ENCODE measurements at regions not wholly inside any gene's neighbourhood (a gene's known extent, or its start where the extent isn't known, plus 50 kb on each side); places are given as distances from the start of the nearest gene placed in this dataset.

DNA sequence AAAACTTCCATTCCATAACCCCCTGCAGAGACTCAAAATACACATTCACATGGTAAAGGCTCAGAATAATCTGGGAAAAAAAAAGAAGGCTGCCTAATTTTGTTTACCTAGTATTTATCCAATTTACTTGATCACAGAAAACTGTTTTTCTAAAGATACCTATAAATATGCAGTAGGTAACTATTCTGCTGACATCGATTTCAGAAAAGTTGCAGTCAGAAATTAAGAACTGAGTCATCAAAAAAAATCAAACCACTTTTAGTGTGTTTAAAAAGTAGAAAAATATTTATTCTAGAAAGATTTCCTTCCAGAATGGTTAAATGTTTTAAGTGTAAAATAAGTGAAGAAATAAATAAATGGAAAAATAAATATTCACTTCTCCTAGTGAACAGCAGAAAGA lies 254.5 kb upstream of the CAND1 start:
- no peak overlapping the region for H3K9ac ChIP-seq
- H3K9me3 ChIP-seq = no peaks in the 10 kb centered on the region
- no peak overlapping the region for H3K27ac ChIP-seq
- no peaks in the 10 kb centered on the region for H3K36me3 ChIP-seq
- H3K27me3 ChIP-seq = no peaks in the 10 kb centered on the region
- H3K4me1 ChIP-seq = peaks cover 34% of the 10 kb centered on the region
- H3K4me3 ChIP-seq = no peak overlapping the region
- TF ChIP-seq Cebpa-rat (IDR thresholded peaks at IDR 0.05) = no peak
- H3K4me2 ChIP-seq = no peak overlapping the region
- H4K20me1 ChIP-seq = 0 out of 2 replicates have a peak, but pooled peaks cover 5% of the 10 kb centered on the region

- Histone ChIP-seq H3K4me2 (peak overlapping the region; percentile 73), H3K4me1 (peaks cover 22% of the 10 kb centered on the region), H3K4me3 (no peak overlapping the region), H4K20me1 (0 out of 2 replicates have a peak, but pooled peaks cover 5% of the 10 kb centered on the region), H3K9ac (peak overlapping the region; percentile 47; the same call in 1 of the 2 replicates), H3K27me3 (no peaks in the 10 kb centered on the region), H3K9me3 (no peaks in the 10 kb centered on the region), H3K27ac (peak overlapping the region; percentile 70), H3K36me3 (no peaks in the 10 kb centered on the region)
- no peak for TF ChIP-seq Cebpa-rat (IDR thresholded peaks at IDR 0.05)
These were observed 251.1 kb upstream of the CAND1 start for GRCh38 chr12:67018105-67018504.

DNA sequence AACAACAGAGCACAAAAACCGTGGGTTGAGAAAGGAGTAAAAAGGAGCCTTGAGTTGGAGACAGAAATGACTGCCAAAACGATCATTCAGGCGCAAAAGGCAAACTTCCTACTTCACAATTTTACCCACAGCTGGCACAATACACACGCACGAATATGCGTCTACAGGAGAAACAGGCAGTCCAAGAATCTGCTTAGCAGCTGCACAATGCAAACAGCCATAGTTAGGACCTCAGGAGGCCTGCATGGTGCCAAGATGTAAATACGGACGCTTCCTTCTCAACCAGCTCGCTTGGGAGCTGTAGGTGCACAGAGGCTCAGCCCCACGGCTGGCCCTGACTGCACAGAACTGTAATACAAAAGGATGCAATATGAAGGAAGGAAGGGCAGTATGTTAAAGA lies 250.1 kb upstream of the CAND1 start:
- Histone ChIP-seq H3K27ac (peak overlapping the region; percentile 70), H3K36me3 (no peaks in the 10 kb centered on the region), H4K20me1 (0 out of 2 replicates have a peak, but pooled peaks cover 5% of the 10 kb centered on the region), H3K4me3 (0 out of 2 replicates have a peak overlapping the region, but pooled peaks have one; percentile 9), H3K4me1 (peaks cover 22% of the 10 kb centered on the region), H3K4me2 (peak overlapping the region; percentile 73), H3K9ac (peak overlapping the region; percentile 47), H3K27me3 (no peaks in the 10 kb centered on the region), H3K9me3 (no peaks in the 10 kb centered on the region)
- TF ChIP-seq Cebpa-rat (IDR thresholded peaks at IDR 0.05) = no peak

GRCh38 chr12:67025543-67026114 lies 243.5 kb upstream of the CAND1 start:
- no peaks in the 10 kb centered on the region for H3K9me3 ChIP-seq
- H4K20me1 ChIP-seq = peaks cover 16% of the 10 kb centered on the region; the same call in 1 of the 2 replicates
- H3K9ac ChIP-seq = no peak overlapping the region
- TF ChIP-seq Cebpa-rat (IDR thresholded peaks at IDR 0.05) = no peak
- no peaks in the 10 kb centered on the region for H3K36me3 ChIP-seq
- H3K4me2 ChIP-seq = no peak overlapping the region
- H3K4me1 ChIP-seq = no peaks in the 10 kb centered on the region
- H3K27me3 ChIP-seq = no peaks in the 10 kb centered on the region
- H3K4me3 ChIP-seq = no peak overlapping the region
- no peak overlapping the region for H3K27ac ChIP-seq

- no peaks in the 10 kb centered on the region for H3K27me3 ChIP-seq
- H4K20me1 ChIP-seq = peaks cover 16% of the 10 kb centered on the region; the same call in 1 of the 2 replicates
- H3K36me3 ChIP-seq = no peaks in the 10 kb centered on the region
- no peak overlapping the region for H3K27ac ChIP-seq
- H3K9ac ChIP-seq = no peak overlapping the region
- H3K4me3 ChIP-seq = no peak overlapping the region
- no peaks in the 10 kb centered on the region for H3K9me3 ChIP-seq
- no peaks in the 10 kb centered on the region for H3K4me1 ChIP-seq
- TF ChIP-seq Cebpa-rat (IDR thresholded peaks at IDR 0.05) = no peak
- no peak overlapping the region for H3K4me2 ChIP-seq
These were observed 242.5 kb upstream of the CAND1 start for GRCh38 chr12:67026487-67027246.

DNA sequence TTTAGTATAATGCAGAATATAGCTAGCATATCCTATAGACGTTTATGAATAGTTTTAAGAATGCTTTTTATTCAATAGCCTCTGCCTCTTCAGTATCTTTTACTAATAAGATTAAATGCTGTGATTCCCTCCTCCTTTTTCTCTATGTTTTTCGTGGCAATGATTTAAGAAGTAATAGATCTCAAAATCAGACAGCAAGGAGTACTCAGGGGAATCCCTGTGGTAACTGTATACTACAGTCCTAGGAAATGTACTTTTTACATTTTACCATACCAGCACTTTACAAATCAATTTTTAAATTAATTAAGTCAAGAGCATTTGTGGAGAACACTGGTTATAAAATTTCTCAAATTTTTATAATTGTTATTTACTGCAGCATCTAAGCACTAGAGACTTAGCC lies 240.6 kb upstream of the CAND1 start:
- H3K27ac ChIP-seq = no peak overlapping the region
- no peak overlapping the region for H3K4me3 ChIP-seq
- H3K27me3 ChIP-seq = no peaks in the 10 kb centered on the region
- TF ChIP-seq Cebpa-rat (IDR thresholded peaks at IDR 0.05) = no peak
- peaks cover 16% of the 10 kb centered on the region; the same call in 1 of the 2 replicates for H4K20me1 ChIP-seq
- H3K36me3 ChIP-seq = no peaks in the 10 kb centered on the region
- H3K4me2 ChIP-seq = no peak overlapping the region
- H3K4me1 ChIP-seq = no peaks in the 10 kb centered on the region
- peaks cover 2% of the 10 kb centered on the region; the same call in 1 of the 2 replicates for H3K9me3 ChIP-seq
- H3K9ac ChIP-seq = no peak overlapping the region

DNA sequence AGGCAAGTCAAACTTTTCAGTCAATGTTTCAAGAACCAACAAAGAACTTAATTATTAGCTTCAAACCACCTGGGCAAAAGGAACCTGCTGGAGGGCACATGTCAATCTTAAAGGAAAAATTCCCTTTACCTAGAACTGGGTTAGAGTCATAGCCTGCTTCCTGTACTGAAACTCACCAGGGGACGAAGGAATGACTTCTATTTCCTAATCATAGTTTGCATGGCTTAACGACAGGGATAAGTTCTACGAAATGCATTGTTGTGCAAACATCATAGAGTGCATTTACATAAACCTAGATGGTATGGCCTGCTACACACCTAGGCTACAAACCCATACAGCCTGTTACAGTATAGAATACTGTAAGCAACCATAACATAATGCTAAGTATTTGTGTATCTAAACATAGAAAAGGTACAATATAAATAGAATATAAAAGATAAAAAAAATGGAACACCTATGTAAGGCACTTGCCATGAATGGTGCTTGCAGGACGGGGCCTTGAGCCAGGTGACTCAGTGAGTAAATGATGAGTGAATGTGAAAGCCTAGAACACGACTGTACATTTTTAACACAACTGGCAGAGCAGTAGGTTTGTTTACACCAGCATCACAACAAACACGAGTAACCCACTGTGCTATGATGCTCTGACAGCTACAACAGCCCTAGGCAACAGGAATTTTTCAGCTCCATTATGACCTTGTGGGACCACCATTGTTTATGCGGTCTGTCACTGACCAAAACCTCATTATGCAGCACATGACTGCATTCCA lies 234.9 kb upstream of the CAND1 start:
- Histone ChIP-seq H3K36me3 (no peaks in the 10 kb centered on the region), H4K20me1 (0 out of 2 replicates have a peak, but pooled peaks cover 2% of the 10 kb centered on the region), H3K27me3 (no peaks in the 10 kb centered on the region), H3K4me3 (no peak overlapping the region), H3K9ac (no peak overlapping the region), H3K27ac (no peak overlapping the region), H3K4me2 (no peak overlapping the region), H3K4me1 (no peaks in the 10 kb centered on the region), H3K9me3 (peaks cover 9% of the 10 kb centered on the region; the same call in 1 of the 2 replicates)
- no peak for TF ChIP-seq Cebpa-rat (IDR thresholded peaks at IDR 0.05)

- no peak for TF ChIP-seq Cebpa-rat (IDR thresholded peaks at IDR 0.05)
These were observed 234.0 kb upstream of the CAND1 start for GRCh38 chr12:67035121-67035520.

GRCh38 chr12:67038486-67038885 lies 230.7 kb upstream of the CAND1 start:
- H3K27me3 ChIP-seq = no peaks in the 10 kb centered on the region

More at GRCh38 chr12:67035121-67035520, 234.0 kb upstream of the CAND1 start:
- Histone ChIP-seq H3K27ac (no peak overlapping the region), H3K27me3 (no peaks in the 10 kb centered on the region), H3K36me3 (no peaks in the 10 kb centered on the region), H3K9me3 (peaks cover 9% of the 10 kb centered on the region; the same call in 1 of the 2 replicates), H3K4me3 (no peak overlapping the region), H3K9ac (no peak overlapping the region), H4K20me1 (0 out of 2 replicates have a peak, but pooled peaks cover 6% of the 10 kb centered on the region), H3K4me2 (no peak overlapping the region), H3K4me1 (no peaks in the 10 kb centered on the region)

More at GRCh38 chr12:67038486-67038885, 230.7 kb upstream of the CAND1 start:
- H3K27ac ChIP-seq = no peak overlapping the region
- no peak overlapping the region for H3K4me2 ChIP-seq
- H3K4me3 ChIP-seq = no peak overlapping the region
- H3K9ac ChIP-seq = no peak overlapping the region
- no peak for TF ChIP-seq Cebpa-rat (IDR thresholded peaks at IDR 0.05)
- H3K9me3 ChIP-seq = peaks cover 7% of the 10 kb centered on the region; the same call in 1 of the 2 replicates
- peaks cover 15% of the 10 kb centered on the region; the same call in 1 of the 2 replicates for H4K20me1 ChIP-seq
- H3K36me3 ChIP-seq = no peaks in the 10 kb centered on the region
- no peaks in the 10 kb centered on the region for H3K4me1 ChIP-seq
